C4-2B (cell line): ENCODE measurements at regions not wholly inside any gene's neighbourhood (a gene's known extent, or its start where the extent isn't known, plus 50 kb on each side); places are given as distances from the start of the nearest gene placed in this dataset.

Experiments
- CTCF ChIP-seq: fragments of 450-650 bp; conservative IDR thresholded peaks from 2 replicates; pipeline ENCODE4 v1.5.1; 2017; ENCODE audit warnings: mild to moderate bottlenecking
- ZFX ChIP-seq: fragments of 450-650 bp; IDR thresholded peaks from 2 replicates; pipeline ENCODE4 v1.6.1; 2017

GRCh38 chr5:24831989-24832388 is 187.2 kb upstream of the CDH10 start:
- TF ChIP-seq CTCF (no peak), ZFX (no peak)
